Transverse colon (tissue), 4 donors: ENCODE measurements at regions not wholly inside any gene's neighbourhood (a gene's known extent, or its start where the extent isn't known, plus 50 kb on each side); places are given as distances from the start of the nearest gene placed in this dataset.

Experiments used
- CTCF ChIP-seq, 5 experiments: fragments of 200-600 bp in 3 of 5; fragments of 450-650 bp in 2 of 5; sonication (generic) in 3 of 5; IDR thresholded peaks; 1 replicate in 2 of 5; 2 replicates in 3 of 5; pipeline ENCODE4 v1.5.1; 2016 to 2017; ENCODE audit warnings: antibody characterized with exemption in 5 of 5, inconsistent platforms in 3 of 5, mild to moderate bottlenecking in 2 of 5, moderate library complexity in 1 of 5
- POLR2AphosphoS5 ChIP-seq, 3 donors: sonication (generic); formaldehyde crosslinking; IDR thresholded peaks; one replicate each; pipeline ENCODE4 v1.6.1; 2016; ENCODE audit warnings: antibody characterized with exemption in 3 of 3

GRCh38 chrX:43175434-43175833, 397.5 kb upstream of the PPP1R2C start:
- TF ChIP-seq POLR2AphosphoS5 (IDR thresholded peaks at IDR 0.05) (no peak), CTCF (IDR thresholded peaks at IDR 0.05) (no peak)
